ENCODE measurements at regions not wholly inside any gene's neighbourhood (a gene's known extent, or its start where the extent isn't known, plus 50 kb on each side); places are given as distances from the start of the nearest gene placed in this dataset.
"Not testable (repeated sequence)": the region's sequence is repeated elsewhere in the genome, so short reads cannot be mapped to it uniquely, and the experiment has no call there.

GRCh38 chr15:75792236-75792635, 51.0 kb upstream of the UBE2Q2 start:
- H3K4me1 ChIP-seq (ENCODE audit: control insufficient read depth, insufficient read depth, low read length); POLR2A ChIA-PET; H3K4me3 ChIP-seq (ENCODE audit: low read depth in 2 of 2, low read length in 2 of 2); CTCF ChIA-PET; in situ Hi-C loops (cut with HindIII; ENCODE audit: low pct_unique_long_range_greater_than_20kb, low sequenced_read_pairs); H3K27me3 ChIP-seq (ENCODE audit: control insufficient read depth, insufficient read depth, low read length); BruUV-seq (replicated peaks); H3K36me3 ChIP-seq (ENCODE audit: control insufficient read depth, insufficient read depth, low read length); intact Hi-C loops (cut with micrococcal nuclease; ENCODE audit: unreplicated experiment); DNase-seq (ENCODE audit: low read depth, low spot score); H3K27ac ChIP-seq (ENCODE audit: low read length); ATAC-seq; H3K9me3 ChIP-seq (ENCODE audit: control insufficient read depth, insufficient read depth, low read depth, low read length): not testable (repeated sequence)

GRCh38 chr15:75791337-75791713, 51.9 kb upstream of the UBE2Q2 start:
- in situ Hi-C loops (cut with HindIII; ENCODE audit: low pct_unique_long_range_greater_than_20kb, low sequenced_read_pairs): no loop called here
- H3K9me3 ChIP-seq (ENCODE audit: control insufficient read depth, insufficient read depth, low read depth, low read length): no peaks in the 10 kb centered on the region
- no peak overlapping the region for H3K4me3 ChIP-seq (ENCODE audit: low read depth in 2 of 2, low read length in 2 of 2)
- CTCF ChIA-PET: no interaction called here
- DNase-seq (ENCODE audit: low read depth, low spot score) (no peak), ATAC-seq (no peak)
- no peaks in the 10 kb centered on the region for H3K27me3 ChIP-seq (ENCODE audit: control insufficient read depth, insufficient read depth, low read length)
- intact Hi-C loops (cut with micrococcal nuclease; ENCODE audit: unreplicated experiment): no loop called here
- no peak overlapping the region for H3K27ac ChIP-seq (ENCODE audit: low read length)
- POLR2A ChIA-PET: no interaction called here
- no peaks in the 10 kb centered on the region for H3K4me1 ChIP-seq (ENCODE audit: control insufficient read depth, insufficient read depth, low read length)
- H3K36me3 ChIP-seq (ENCODE audit: control insufficient read depth, insufficient read depth, low read length): no peaks in the 10 kb centered on the region
- BruUV-seq (replicated peaks): no TSS peak
- TF ChIP-seq REST (IDR thresholded peaks at IDR 0.05; ENCODE audit: insufficient read depth in 1 of 2, low read depth in 2 of 2, low read length in 1 of 2): no peak
- TF ChIP-seq SIN3A (IDR thresholded peaks at IDR 0.05; ENCODE audit: borderline replicate concordance, insufficient read depth, low read depth, low read length): no peak
- TF ChIP-seq POLR2AphosphoS5 (IDR thresholded peaks at IDR 0.05; ENCODE audit: low read depth, low read length): no peak
- TF ChIP-seq CTCF (IDR thresholded peaks at IDR 0.05): no peak
- TF ChIP-seq TCF7L2 (IDR thresholded peaks at IDR 0.05; ENCODE audit: low read depth, low read length): no peak

GRCh38 chr15:75790631-75791336, 52.5 kb upstream of the UBE2Q2 start:
- ATAC-seq (no peak), DNase-seq (ENCODE audit: low read depth, low spot score) (no peak)
- ChIA-PET CTCF (no interaction called here), POLR2A (no interaction called here)
- Histone ChIP-seq H3K4me3 (ENCODE audit: low read depth in 2 of 2, low read length in 2 of 2) (no peak overlapping the region), H3K36me3 (ENCODE audit: control insufficient read depth, insufficient read depth, low read length) (no peaks in the 10 kb centered on the region), H3K9me3 (ENCODE audit: control insufficient read depth, insufficient read depth, low read depth, low read length) (no peaks in the 10 kb centered on the region), H3K27ac (ENCODE audit: low read length) (no peak overlapping the region), H3K27me3 (ENCODE audit: control insufficient read depth, insufficient read depth, low read length) (no peaks in the 10 kb centered on the region; the same call in 1 of the 2 replicates), H3K4me1 (ENCODE audit: control insufficient read depth, insufficient read depth, low read length) (no peaks in the 10 kb centered on the region)
- intact Hi-C loops (cut with micrococcal nuclease; ENCODE audit: unreplicated experiment) (no loop called here), in situ Hi-C loops (cut with HindIII; ENCODE audit: low pct_unique_long_range_greater_than_20kb, low sequenced_read_pairs) (no loop called here)
- BruUV-seq (replicated peaks): no TSS peak
- no peak for TF ChIP-seq CTCF (IDR thresholded peaks at IDR 0.05)
- TF ChIP-seq SIN3A (IDR thresholded peaks at IDR 0.05; ENCODE audit: borderline replicate concordance, insufficient read depth, low read depth, low read length): no peak
- no peak for TF ChIP-seq REST (IDR thresholded peaks at IDR 0.05; ENCODE audit: insufficient read depth in 1 of 2, low read depth in 2 of 2, low read length in 1 of 2)
- no peak for TF ChIP-seq TCF7L2 (IDR thresholded peaks at IDR 0.05; ENCODE audit: low read depth, low read length)
- no peak for TF ChIP-seq POLR2AphosphoS5 (IDR thresholded peaks at IDR 0.05; ENCODE audit: low read depth, low read length)

Measured in Panc1 (cell line).